ENCODE measurements at regions not wholly inside any gene's neighbourhood (a gene's known extent, or its start where the extent isn't known, plus 50 kb on each side); places are given as distances from the start of the nearest gene placed in this dataset.

GRCh38 chr2:67752969-67753368 is 309.8 kb downstream of the C1D start:
- Histone ChIP-seq H3K4me3 (ENCODE audit: low read depth, low read length) (no peak overlapping the region), H3K27me3 (ENCODE audit: insufficient read depth, low read depth, severe bottlenecking) (peaks cover 97% of the 10 kb centered on the region), H3K36me3 (no peaks in the 10 kb centered on the region), H3K9me3 (ENCODE audit: severe bottlenecking) (peaks cover 2% of the 10 kb centered on the region), H3K27ac (no peak overlapping the region)
- no peak for TF ChIP-seq CTCF (IDR thresholded peaks at IDR 0.05; ENCODE audit: low read depth, low read length)
- no peak for DNase-seq

GRCh38 chr2:67755156-67755882 is 307.5 kb downstream of the C1D start:
- Histone ChIP-seq H3K36me3 (no peaks in the 10 kb centered on the region), H3K27me3 (ENCODE audit: insufficient read depth, low read depth, severe bottlenecking) (peaks cover 99% of the 10 kb centered on the region), H3K4me3 (ENCODE audit: low read depth, low read length) (no peak overlapping the region), H3K9me3 (ENCODE audit: severe bottlenecking) (peaks cover 2% of the 10 kb centered on the region), H3K27ac (no peak overlapping the region)
- no peak for TF ChIP-seq CTCF (IDR thresholded peaks at IDR 0.05; ENCODE audit: low read depth, low read length)
- no peak for DNase-seq

GRCh38 chr2:67760995-67761394 is 301.8 kb downstream of the C1D start:
- H3K27ac ChIP-seq: no peak overlapping the region
- H3K4me3 ChIP-seq (ENCODE audit: low read depth, low read length): no peak overlapping the region
- H3K9me3 ChIP-seq (ENCODE audit: severe bottlenecking): no peaks in the 10 kb centered on the region
- H3K36me3 ChIP-seq: no peaks in the 10 kb centered on the region
- no peak for DNase-seq
- peaks cover 78% of the 10 kb centered on the region for H3K27me3 ChIP-seq (ENCODE audit: insufficient read depth, low read depth, severe bottlenecking)
- no peak for TF ChIP-seq CTCF (IDR thresholded peaks at IDR 0.05; ENCODE audit: low read depth, low read length)

- Histone ChIP-seq H3K27me3 (ENCODE audit: insufficient read depth, low read depth, severe bottlenecking) (peaks cover 85% of the 10 kb centered on the region), H3K9me3 (ENCODE audit: severe bottlenecking) (no peaks in the 10 kb centered on the region), H3K27ac (no peak overlapping the region), H3K36me3 (no peaks in the 10 kb centered on the region), H3K4me3 (ENCODE audit: low read depth, low read length) (no peak overlapping the region)
- no peak for TF ChIP-seq CTCF (IDR thresholded peaks at IDR 0.05; ENCODE audit: low read depth, low read length)
- DNase-seq: no peak
Observed at GRCh38 chr2:67771380-67771779, 291.4 kb downstream of the C1D start.

- Histone ChIP-seq H3K27me3 (ENCODE audit: insufficient read depth, low read depth, severe bottlenecking) (peaks cover 84% of the 10 kb centered on the region), H3K36me3 (no peaks in the 10 kb centered on the region), H3K27ac (no peak overlapping the region), H3K9me3 (ENCODE audit: severe bottlenecking) (no peaks in the 10 kb centered on the region), H3K4me3 (ENCODE audit: low read depth, low read length) (no peak overlapping the region)
- no peak for DNase-seq
- TF ChIP-seq CTCF (IDR thresholded peaks at IDR 0.05; ENCODE audit: low read depth, low read length): no peak
Observed at GRCh38 chr2:67772216-67773170, 290.3 kb downstream of the C1D start.
